Panc1 (cell line): ENCODE measurements at regions not wholly inside any gene's neighbourhood (a gene's known extent, or its start where the extent isn't known, plus 50 kb on each side); places are given as distances from the start of the nearest gene placed in this dataset.

Source experiments
- ATAC-seq: fragments of 200-7000 bp; cut with Tn5 transposase; 2 replicates; pipeline ENCODE4 v1.9.1; 2020; ENCODE audit warnings: mild to moderate bottlenecking, moderate library complexity
- BruUV-seq: library from RNA; stranded (reverse); fragments of 400-500 nt; replicated peaks from 2 replicates; lab custom pipeline; 2021; lab: Mats Ljungman, UMichigan
- CTCF ChIA-PET: fragments of 300-600 bp; sonication (Branson Sonifier 250); formaldehyde crosslinking; loops from one replicate; lab custom pipeline; 2022; ENCODE audit warnings: antibody characterized with exemption; lab: Charles Lee
- POLR2A ChIA-PET: fragments of 300-600 bp; sonication (Branson Sonifier 250); formaldehyde crosslinking; loops from one replicate; lab custom pipeline; 2022; ENCODE audit warnings: antibody characterized with exemption; lab: Charles Lee
- DNase-seq: peaks from one replicate; pipeline ENCODE4 v3.0.0-alpha.2; 2010; ENCODE audit warnings: low read depth, low spot score
- H3K27ac ChIP-seq: 2 replicates; pipeline ENCODE4 v1.5.1; 2011; ENCODE audit warnings: mild to moderate bottlenecking, low read length, inconsistent platforms
- H3K27me3 ChIP-seq: fragments of 200-500 bp; sonication (Bioruptor generic); 2 replicates; pipeline ENCODE4 v1.6.0; 2014; ENCODE audit warnings: low read length, inconsistent platforms; ENCODE audit not compliant: control insufficient read depth, insufficient read depth
- H3K36me3 ChIP-seq: fragments of 200-500 bp; sonication (Bioruptor generic); 2 replicates; pipeline ENCODE4 v1.5.1; 2014; ENCODE audit warnings: inconsistent platforms, mild to moderate bottlenecking, low read length, moderate library complexity; ENCODE audit not compliant: control insufficient read depth, insufficient read depth
- H3K4me1 ChIP-seq: 2 replicates; pipeline ENCODE4 v1.5.1; 2011; ENCODE audit warnings: inconsistent platforms, mild to moderate bottlenecking, low read length, moderate library complexity; ENCODE audit not compliant: control insufficient read depth, insufficient read depth
- H3K4me3 ChIP-seq, 2 experiments: 2 replicates each; pipeline ENCODE4 v1.5.1; 2011 to 2012; ENCODE audit warnings: low read depth in 2 of 2, low read length in 2 of 2, mild to moderate bottlenecking in 2 of 2, inconsistent platforms in 1 of 2, moderate library complexity in 1 of 2
- H3K9me3 ChIP-seq: fragments of 200-500 bp; sonication (Bioruptor generic); 2 replicates; pipeline ENCODE4 v1.5.1; 2014; ENCODE audit warnings: low read depth, mild to moderate bottlenecking, inconsistent platforms, low read length, moderate library complexity; ENCODE audit not compliant: control insufficient read depth, insufficient read depth
- CTCF ChIP-seq: fragments of 450-650 bp; IDR thresholded peaks from 2 replicates; pipeline ENCODE4 v1.5.1; 2017; ENCODE audit warnings: mild to moderate bottlenecking
- POLR2AphosphoS5 ChIP-seq: IDR thresholded peaks from 2 replicates; pipeline ENCODE4 v1.6.1; 2012; ENCODE audit warnings: mild to moderate bottlenecking, low read depth, low read length, moderate library complexity
- SIN3A ChIP-seq: IDR thresholded peaks from 2 replicates; pipeline ENCODE4 v1.6.1; 2012; ENCODE audit warnings: low read depth, mild to moderate bottlenecking, low read length, moderate library complexity, borderline replicate concordance; ENCODE audit not compliant: insufficient read depth
- TCF7L2 ChIP-seq: IDR thresholded peaks from 2 replicates; pipeline ENCODE4 v1.6.1; 2011; ENCODE audit warnings: mild to moderate bottlenecking, low read depth, low read length, inconsistent platforms
- in situ Hi-C: cut with HindIII; loops from 2 replicates; pipeline ENCODE4 v1.10.0; 2016; ENCODE audit warnings: low sequenced_read_pairs, low pct_unique_long_range_greater_than_20kb
- intact Hi-C: fragments of 100-400 bp; cut with micrococcal nuclease; formaldehyde crosslinking; loops from one replicate; pipeline ENCODE4 v1.10.0; 2022; ENCODE audit not compliant: unreplicated experiment
- TF ChIP-seq, protein P1 (sequence below), 2 experiments: IDR thresholded peaks; 2 replicates each; pipeline ENCODE4 v1.6.1; 2011 to 2012; ENCODE audit warnings: low read depth in 2 of 2, control low read depth in 1 of 2, low read length in 1 of 2, mild to moderate bottlenecking in 1 of 2, moderate library complexity in 1 of 2; ENCODE audit not compliant: insufficient read depth in 1 of 2

DNA sequence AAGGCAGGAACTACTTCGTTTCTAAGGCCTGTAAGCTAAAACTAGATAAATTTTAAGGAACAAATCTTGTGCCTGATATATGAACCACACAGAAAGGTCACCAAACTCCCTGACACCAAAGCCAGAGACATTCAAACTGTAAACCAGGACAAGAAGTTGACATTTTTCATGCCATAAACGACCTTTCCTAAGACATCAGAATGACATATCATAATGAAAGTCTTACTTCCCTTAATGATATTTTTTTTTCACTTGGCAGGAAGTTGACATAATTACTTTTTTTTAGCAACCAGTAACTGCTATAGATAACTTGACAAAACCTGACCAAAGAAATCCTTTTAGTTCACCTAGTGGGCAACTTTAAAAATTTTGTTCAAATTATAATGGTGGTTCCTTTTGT, 231.5 kb upstream of the AGTR2 start:
- in situ Hi-C loops: no loop called here
- TSS peak; percentile 7 for BruUV-seq
- Histone ChIP-seq H3K36me3 (no peaks in the 10 kb centered on the region), H3K4me1 (no peaks in the 10 kb centered on the region), H3K27ac (no peak overlapping the region), H3K4me3 (no peak overlapping the region), H3K27me3 (no peaks in the 10 kb centered on the region), H3K9me3 (peaks cover 7% of the 10 kb centered on the region; the same call in 1 of the 2 replicates)
- DNase-seq (no peak), ATAC-seq (no peak)
- TF ChIP-seq TCF7L2 (no peak), SIN3A (no peak), POLR2AphosphoS5 (no peak), CTCF (no peak)
- TF ChIP-seq, protein P1, sequence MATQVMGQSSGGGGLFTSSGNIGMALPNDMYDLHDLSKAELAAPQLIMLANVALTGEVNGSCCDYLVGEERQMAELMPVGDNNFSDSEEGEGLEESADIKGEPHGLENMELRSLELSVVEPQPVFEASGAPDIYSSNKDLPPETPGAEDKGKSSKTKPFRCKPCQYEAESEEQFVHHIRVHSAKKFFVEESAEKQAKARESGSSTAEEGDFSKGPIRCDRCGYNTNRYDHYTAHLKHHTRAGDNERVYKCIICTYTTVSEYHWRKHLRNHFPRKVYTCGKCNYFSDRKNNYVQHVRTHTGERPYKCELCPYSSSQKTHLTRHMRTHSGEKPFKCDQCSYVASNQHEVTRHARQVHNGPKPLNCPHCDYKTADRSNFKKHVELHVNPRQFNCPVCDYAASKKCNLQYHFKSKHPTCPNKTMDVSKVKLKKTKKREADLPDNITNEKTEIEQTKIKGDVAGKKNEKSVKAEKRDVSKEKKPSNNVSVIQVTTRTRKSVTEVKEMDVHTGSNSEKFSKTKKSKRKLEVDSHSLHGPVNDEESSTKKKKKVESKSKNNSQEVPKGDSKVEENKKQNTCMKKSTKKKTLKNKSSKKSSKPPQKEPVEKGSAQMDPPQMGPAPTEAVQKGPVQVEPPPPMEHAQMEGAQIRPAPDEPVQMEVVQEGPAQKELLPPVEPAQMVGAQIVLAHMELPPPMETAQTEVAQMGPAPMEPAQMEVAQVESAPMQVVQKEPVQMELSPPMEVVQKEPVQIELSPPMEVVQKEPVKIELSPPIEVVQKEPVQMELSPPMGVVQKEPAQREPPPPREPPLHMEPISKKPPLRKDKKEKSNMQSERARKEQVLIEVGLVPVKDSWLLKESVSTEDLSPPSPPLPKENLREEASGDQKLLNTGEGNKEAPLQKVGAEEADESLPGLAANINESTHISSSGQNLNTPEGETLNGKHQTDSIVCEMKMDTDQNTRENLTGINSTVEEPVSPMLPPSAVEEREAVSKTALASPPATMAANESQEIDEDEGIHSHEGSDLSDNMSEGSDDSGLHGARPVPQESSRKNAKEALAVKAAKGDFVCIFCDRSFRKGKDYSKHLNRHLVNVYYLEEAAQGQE (IDR thresholded peaks at IDR 0.05; ENCODE audit: insufficient read depth in 1 of 2, low read depth in 2 of 2, low read length in 1 of 2): no peak
- ChIA-PET CTCF (no interaction called here), POLR2A (no interaction called here)
- intact Hi-C loops: no loop called here

GRCh38 chrX:115939636-115940160, 230.8 kb upstream of the AGTR2 start:
- in situ Hi-C loops (no loop called here), intact Hi-C loops (no loop called here)
- no peaks in the 10 kb centered on the region for H3K4me1 ChIP-seq
- peaks cover 7% of the 10 kb centered on the region; the same call in 1 of the 2 replicates for H3K9me3 ChIP-seq
- no peak overlapping the region for H3K27ac ChIP-seq
- H3K27me3 ChIP-seq: no peaks in the 10 kb centered on the region
- no peak overlapping the region for H3K4me3 ChIP-seq
- no peaks in the 10 kb centered on the region for H3K36me3 ChIP-seq
- ATAC-seq: no peak
- no peak for TF ChIP-seq POLR2AphosphoS5
- TF ChIP-seq, protein P1 (IDR thresholded peaks at IDR 0.05; ENCODE audit: insufficient read depth in 1 of 2, low read depth in 2 of 2, low read length in 1 of 2): no peak
- no peak for TF ChIP-seq SIN3A
- TF ChIP-seq CTCF: no peak
- no peak for TF ChIP-seq TCF7L2
- no peak for DNase-seq
- CTCF ChIA-PET: no interaction called here
- no TSS peak for BruUV-seq
- POLR2A ChIA-PET: no interaction called here
